Stomach (tissue), 8 donors: ENCODE measurements at regions not wholly inside any gene's neighbourhood (a gene's known extent, or its start where the extent isn't known, plus 50 kb on each side); places are given as distances from the start of the nearest gene placed in this dataset.

ENCODE experiments used
- DNase-seq, 2 donors: peaks; one replicate each; pipeline versions ENCODE4 v3.0.0 to v3.0.0-alpha.2; 2013 to 2019
- H3K27ac ChIP-seq, 5 donors: fragments of 200-600 bp in 4 of 5; sonication (generic) in 4 of 5; one replicate each; pipeline ENCODE4 v1.5.1; 2013 to 2019; ENCODE audit warnings: mild to moderate bottlenecking in 1 of 5, moderate library complexity in 1 of 5
- H3K27me3 ChIP-seq, 3 donors: fragments of 200-600 bp; sonication (generic); one replicate each; pipeline ENCODE4 v1.5.1; 2017 to 2019; ENCODE audit warnings: mixed run types in 1 of 3
- H3K36me3 ChIP-seq, 4 donors: fragments of 200-600 bp; sonication (generic); 1 replicate in 3 of 4; 2 replicates in 1 of 4; pipeline ENCODE4 v1.5.1; 2016 to 2019
- H3K4me1 ChIP-seq, 4 donors: fragments of 200-600 bp; sonication (generic); one replicate each; pipeline ENCODE4 v1.5.1; 2016 to 2019
- H3K4me3 ChIP-seq, 4 donors: fragments of 200-600 bp; sonication (generic) in 3 of 4; one replicate each; pipeline ENCODE4 v1.5.1; 2016 to 2019; ENCODE audit warnings: mild to moderate bottlenecking in 1 of 4
- H3K9me3 ChIP-seq, 4 donors: fragments of 200-600 bp; sonication (generic); one replicate each; pipeline ENCODE4 v1.5.1; 2016 to 2019
- CTCF ChIP-seq, 7 experiments: fragments of 450-650 bp in 4 of 7; fragments of 200-600 bp in 3 of 7; sonication (generic) in 3 of 7; IDR thresholded peaks; one replicate each; pipeline ENCODE4 v1.5.1; 2016 to 2019; ENCODE audit warnings: antibody characterized with exemption in 7 of 7, control low read depth in 2 of 7, mild to moderate bottlenecking in 1 of 7
- EP300 ChIP-seq: sonication (generic); formaldehyde crosslinking; IDR thresholded peaks from one replicate; pipeline ENCODE4 v1.6.1; 2017; ENCODE audit warnings: antibody characterized with exemption
- POLR2A ChIP-seq, 4 donors: fragments of 450-650 bp; IDR thresholded peaks; one replicate each; pipeline ENCODE4 v1.6.1; 2016; ENCODE audit warnings: antibody characterized with exemption in 4 of 4, control low read depth in 2 of 4, mild to moderate bottlenecking in 1 of 4, moderate library complexity in 1 of 4
- POLR2AphosphoS5 ChIP-seq, 3 donors: sonication (generic); formaldehyde crosslinking; IDR thresholded peaks; one replicate each; pipeline ENCODE4 v1.6.1; 2016; ENCODE audit warnings: antibody characterized with exemption in 3 of 3
- WGBS, 5 donors: extraction: QIAGEN DNeasy Blood & Tissue Kit in 3 of 5; methylation state at CpG; one replicate each; pipeline versions ENCODE4 v1.1.5 to v1.1.7; 2013 to 2018; 5-methylcytosine and 5-hydroxymethylcytosine counted together
- intact Hi-C: fragments of 100-400 bp; cut with DNase I; formaldehyde crosslinking; loops from one replicate; pipeline ENCODE4 v1.15.1; 2023; ENCODE audit warnings: low total_unique reads
- donor health status: healthy with polysubstance abuse.
- donor health status: Bipolar disorder and iron deficiency.
- donor health status: healthy.

- 78 to 88% (median 85%) methylated on average over 2 of the region's 2 CpGs for WGBS, 5 donors
- intact Hi-C loops, result no loop called here
- H3K4me3 ChIP-seq, result no peak overlapping the region
Measured at GRCh38 chr4:26201120-26201519, 119.7 kb upstream of the RBPJ start.

DNA sequence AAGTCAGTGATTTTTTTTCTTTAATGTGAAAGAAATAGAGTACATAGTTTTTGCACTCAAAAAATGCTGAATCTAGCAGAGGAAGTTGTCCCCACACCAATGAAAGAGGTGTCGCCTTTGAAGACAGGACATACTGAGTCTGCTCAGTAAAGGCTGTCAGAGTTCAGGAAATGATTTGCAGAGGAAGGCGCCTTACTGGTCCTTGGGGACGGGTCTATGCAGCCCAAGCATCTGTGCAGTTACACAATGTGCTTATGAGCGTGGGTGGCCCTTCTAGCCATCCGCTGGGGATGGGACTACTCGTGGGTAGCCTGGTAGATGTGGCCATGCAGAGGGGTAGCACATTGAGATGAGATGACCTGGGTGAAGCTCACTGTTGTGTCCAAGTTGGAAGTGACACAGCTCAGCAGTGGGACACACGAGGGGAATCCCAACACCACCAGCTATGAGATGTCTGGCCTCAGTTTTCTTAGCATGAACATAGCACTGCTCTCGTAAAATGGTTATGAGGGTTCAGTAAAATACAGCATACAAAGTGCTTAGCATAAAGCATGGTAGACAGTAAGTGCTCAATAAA is 116.5 kb upstream of the RBPJ start:
- TF ChIP-seq CTCF (IDR thresholded peaks at IDR 0.05) (no peak), POLR2AphosphoS5 (IDR thresholded peaks at IDR 0.05) (no peak), EP300 (no peak), POLR2A (IDR thresholded peaks at IDR 0.05) (no peak)
- no peak overlapping the region for H3K27ac ChIP-seq
- 81 to 93% (median 89%) methylated on average over 8 of the region's 8 CpGs for WGBS, 5 donors
- no peaks in the 10 kb centered on the region for H3K27me3 ChIP-seq
- peak in 1 of 2 donors; percentile 24 for DNase-seq
- peaks cover 14 to 26% (median 17%) of the 10 kb centered on the region in 4 donors for H3K4me1 ChIP-seq
- no peaks in the 10 kb centered on the region for H3K9me3 ChIP-seq
- no peaks in the 10 kb centered on the region for H3K36me3 ChIP-seq
- intact Hi-C loops, result no loop called here
- H3K4me3 ChIP-seq, result no peak overlapping the region

More at GRCh38 chr4:26201120-26201519, 119.7 kb upstream of the RBPJ start:
- no peak for DNase-seq
- Histone ChIP-seq H3K9me3 (no peaks in the 10 kb centered on the region), H3K36me3 (no peaks in the 10 kb centered on the region), H3K27ac (no peak overlapping the region), H3K27me3 (no peaks in the 10 kb centered on the region), H3K4me1 (peaks cover 5 to 23% (median 8%) of the 10 kb centered on the region in 4 donors)
- TF ChIP-seq POLR2A (IDR thresholded peaks at IDR 0.05), result no peak
- TF ChIP-seq CTCF (IDR thresholded peaks at IDR 0.05), result no peak
- no peak for TF ChIP-seq EP300
- no peak for TF ChIP-seq POLR2AphosphoS5 (IDR thresholded peaks at IDR 0.05)

GRCh38 chr4:26204911-26205370 is 115.9 kb upstream of the RBPJ start:
- Histone ChIP-seq H3K27ac (no peak overlapping the region), H3K9me3 (no peaks in the 10 kb centered on the region), H3K4me1 (peaks cover 14 to 26% (median 17%) of the 10 kb centered on the region in 4 donors), H3K4me3 (no peak overlapping the region), H3K36me3 (no peaks in the 10 kb centered on the region), H3K27me3 (no peaks in the 10 kb centered on the region)
- WGBS, 5 donors, result 19 to 42% (median 29%) methylated on average over 6 to 7 of the region's 7 CpGs
- intact Hi-C loops, result no loop called here
- DNase-seq, result peak; percentile 20 to 46
- TF ChIP-seq POLR2A (IDR thresholded peaks at IDR 0.05), result no peak
- TF ChIP-seq EP300, result no peak
- no peak for TF ChIP-seq POLR2AphosphoS5 (IDR thresholded peaks at IDR 0.05)
- TF ChIP-seq CTCF (IDR thresholded peaks at IDR 0.05), result no peak

GRCh38 chr4:26206339-26206738 is 114.5 kb upstream of the RBPJ start:
- no peak for TF ChIP-seq CTCF (IDR thresholded peaks at IDR 0.05)
- no peak for TF ChIP-seq POLR2AphosphoS5 (IDR thresholded peaks at IDR 0.05)
- TF ChIP-seq POLR2A (IDR thresholded peaks at IDR 0.05), result no peak
- no peak for TF ChIP-seq EP300
- intact Hi-C loops, result no loop called here
- Histone ChIP-seq H3K4me3 (no peak overlapping the region), H3K9me3 (no peaks in the 10 kb centered on the region), H3K4me1 (peaks cover 14 to 26% (median 17%) of the 10 kb centered on the region in 4 donors), H3K36me3 (no peaks in the 10 kb centered on the region), H3K27me3 (no peaks in the 10 kb centered on the region), H3K27ac (peak overlapping the region in 3 of 5 donors; percentile 6 to 68 (median 34))
- 11 to 24% (median 17%) methylated on average over 2 of the region's 2 CpGs for WGBS, 5 donors
- peak in 1 of 2 donors; percentile 74 for DNase-seq
